K562 (cell line): ENCODE measurements at regions not wholly inside any gene's neighbourhood (a gene's known extent, or its start where the extent isn't known, plus 50 kb on each side); places are given as distances from the start of the nearest gene placed in this dataset.

ENCODE experiments used
- ATAC-seq: fragments of 200-7000 bp; cut with Tn5 transposase; 3 replicates; pipeline ENCODE4 v1.9.1; 2020; ENCODE audit warnings: moderate library complexity
- BruUV-seq: library from RNA; stranded (reverse); fragments of 400-500 nt; replicated peaks from 2 replicates; lab custom pipeline; 2021; lab: Mats Ljungman, UMichigan
- CTCF ChIA-PET: fragments of 300-600 bp; formaldehyde crosslinking; extraction: SDS; loops from one replicate; lab custom pipeline; 2021; ENCODE audit warnings: low intra/inter-chr PET ratio; lab: Yijun Ruan, JAX
- POLR2A ChIA-PET: fragments of 300-600, 350-650 bp; sonication (Branson Sonifier 250); formaldehyde crosslinking; extraction: SDS; loops from one replicate; lab custom pipeline; 2021; ENCODE audit warnings: antibody characterized with exemption, inconsistent platforms; lab: Yijun Ruan, JAX
- DNase-seq, 4 experiments: peaks; one replicate each; pipeline versions ENCODE4 v3.0.0 to v3.0.0-alpha.2; 2011 to 2018; ENCODE audit warnings: low spot score in 3 of 4, mixed read lengths in 3 of 4; ENCODE audit errors: extremely low read depth in 1 of 4
- FAIRE-seq: peaks from 2 replicates; lab custom pipeline; 2011; peaks lifted over from hg19 to GRCh38; lab: Jason Lieb, UNC
- H2AFZ ChIP-seq: 2 replicates; pipeline ENCODE4 v1.6.0; 2011; ENCODE audit warnings: low read depth, low read length, control low read depth, inconsistent platforms
- H3K27ac ChIP-seq: fragments of 200-600 bp; 3 replicates; pipeline ENCODE4 v1.8.0; 2011; ENCODE audit warnings: low read depth, mild to moderate bottlenecking, control low read depth, inconsistent platforms, low read length, moderate library complexity, mixed read lengths; ENCODE audit errors: extremely low read depth
- H3K27me3 ChIP-seq, 2 experiments: fragments of 300-600 bp in 1 of 2; 2 replicates in 1 of 2; 3 replicates in 1 of 2; pipeline versions ENCODE4 v1.6.0 to v1.8.0; 2011; ENCODE audit warnings: inconsistent platforms in 2 of 2, low read length in 2 of 2, mild to moderate bottlenecking in 1 of 2, mixed read lengths in 1 of 2, moderate library complexity in 1 of 2; ENCODE audit not compliant: control insufficient read depth in 2 of 2, insufficient read depth in 2 of 2
- H3K36me3 ChIP-seq: fragments of 300-600 bp; 3 replicates; pipeline ENCODE4 v1.8.0; 2011; ENCODE audit warnings: mild to moderate bottlenecking, low read length, inconsistent platforms; ENCODE audit not compliant: control insufficient read depth, insufficient read depth
- H3K4me1 ChIP-seq, 2 experiments: fragments of 200-600 bp in 1 of 2; replicated peaks in 1 of 2; 2 replicates in 1 of 2; 3 replicates in 1 of 2; pipeline versions ENCODE4 v1.5.1 to v1.8.0; 2011; ENCODE audit warnings: inconsistent platforms in 2 of 2, low read length in 2 of 2, mild to moderate bottlenecking in 1 of 2, mixed read lengths in 1 of 2, moderate library complexity in 1 of 2; ENCODE audit not compliant: control insufficient read depth in 2 of 2, insufficient read depth in 2 of 2
- H3K4me2 ChIP-seq: 2 replicates; pipeline ENCODE4 v1.6.1; 2011; ENCODE audit warnings: low read length, control low read depth, inconsistent platforms, mixed read lengths; ENCODE audit not compliant: insufficient read depth
- H3K4me3 ChIP-seq: fragments of 200-600 bp; sonication (generic), shearing (Covaris generic); 2 replicates; pipeline ENCODE4 v1.5.1; 2016; ENCODE audit warnings: control low read depth, inconsistent platforms
- H3K79me2 ChIP-seq: fragments of 200-600 bp; 3 replicates; pipeline ENCODE4 v1.8.0; 2011; ENCODE audit warnings: low read length, inconsistent platforms; ENCODE audit not compliant: control insufficient read depth, insufficient read depth
- H3K9ac ChIP-seq, 2 experiments: 2 replicates each; pipeline versions ENCODE4 v1.6.0 to v1.6.1; 2011; ENCODE audit warnings: low read depth in 2 of 2, low read length in 2 of 2, control low read depth in 1 of 2, inconsistent platforms in 1 of 2, mild to moderate bottlenecking in 1 of 2, mixed read lengths in 1 of 2; ENCODE audit not compliant: insufficient read depth in 1 of 2
- H3K9me1 ChIP-seq: one replicate; pipeline ENCODE4 v1.6.0; 2011; ENCODE audit warnings: inconsistent platforms, mild to moderate bottlenecking, low read length, moderate library complexity; ENCODE audit not compliant: control insufficient read depth, insufficient read depth
- H3K9me3 ChIP-seq: replicated peaks from 2 replicates; pipeline ENCODE4 v1.5.1; 2011; ENCODE audit warnings: low read depth, low read length, inconsistent platforms; ENCODE audit not compliant: control insufficient read depth, insufficient read depth
- H4K20me1 ChIP-seq: replicated peaks from 2 replicates; pipeline ENCODE4 v1.6.1; 2011; ENCODE audit warnings: low read length, inconsistent platforms, mixed read lengths; ENCODE audit not compliant: control insufficient read depth, insufficient read depth
- EGR1 ChIP-seq: fragments of 450-650 bp; conservative IDR thresholded peaks from 2 replicates; pipeline ENCODE4 v1.6.1; 2017; ENCODE audit warnings: mild to moderate bottlenecking
- GABPA ChIP-seq: fragments of 200-800 bp; sonication (Bioruptor generic); conservative IDR thresholded peaks from 2 replicates; pipeline ENCODE4 v1.6.1; 2016; ENCODE audit warnings: low read depth, missing genetic modification characterization, missing compliant biosample characterization
- GATAD2A ChIP-seq: fragments of 450-650 bp; IDR thresholded peaks from 2 replicates; pipeline ENCODE4 v1.6.1; 2017
- HDAC2 ChIP-seq: fragments of 450-650 bp; IDR thresholded peaks from 2 replicates; pipeline ENCODE4 v1.6.1; 2016; ENCODE audit warnings: mild to moderate bottlenecking
- HDGF ChIP-seq: fragments of 450-650 bp; IDR thresholded peaks from 2 replicates; pipeline ENCODE4 v1.6.1; 2016
- PHF21A ChIP-seq: fragments of 450-650 bp; IDR thresholded peaks from 2 replicates; pipeline ENCODE4 v1.6.1; 2017; ENCODE audit warnings: low read depth, borderline replicate concordance
- REST ChIP-seq, 2 experiments: fragments of 450-650 bp; formaldehyde crosslinking in 1 of 2; IDR thresholded peaks; 2 replicates each; pipeline versions ENCODE4 v1.4.0 to v1.6.1; 2014 to 2020; ENCODE audit warnings: mild to moderate bottlenecking in 2 of 2, borderline replicate concordance in 1 of 2, low read depth in 1 of 2
- ZKSCAN8 ChIP-seq: fragments of 200-800 bp; sonication (Bioruptor generic); IDR thresholded peaks from 2 replicates; pipeline ENCODE4 v1.6.1; 2016; ENCODE audit warnings: missing genetic modification characterization, missing compliant biosample characterization
- ZNF217 ChIP-seq: sonication (generic); formaldehyde crosslinking; IDR thresholded peaks from 2 replicates; pipeline ENCODE4 v1.8.0; 2022; ENCODE audit warnings: mild to moderate bottlenecking, missing genetic modification reagents
- ZNF76 ChIP-seq: fragments of 250-450 bp; sonication (Bioruptor Pico); IDR thresholded peaks from 2 replicates; pipeline ENCODE4 v1.4.0; 2020; ENCODE audit warnings: mild to moderate bottlenecking, moderate library complexity, borderline replicate concordance
- ZSCAN32 ChIP-seq: fragments of 450-650 bp; formaldehyde crosslinking; IDR thresholded peaks from 2 replicates; pipeline ENCODE4 v1.4.0; 2020; ENCODE audit warnings: mild to moderate bottlenecking, moderate library complexity
- WGBS: fragments of 100-300 bp; shearing (Covaris generic); methylation state at CpG from one replicate; pipeline ENCODE4 v1.1.6; 2016; ENCODE audit warnings: low coverage, mixed read lengths; ENCODE audit not compliant: insufficient coverage; ENCODE audit errors: missing lambda C conversion rate; 5-methylcytosine and 5-hydroxymethylcytosine counted together
- in situ Hi-C: fragments of 300-500 bp; cut with MboI; formaldehyde crosslinking; loops from 4 replicates; pipeline ENCODE4 v1.15.0; 2018; ENCODE audit warnings: inconsistent platforms, mixed read lengths
- intact Hi-C: fragments of 100-400 bp; cut with micrococcal nuclease; formaldehyde crosslinking; loops from 2 replicates; pipeline ENCODE4 v1.14.2; 2022

- ATAC-seq (no peak), FAIRE-seq (no peak), DNase-seq (no peak)
- Histone ChIP-seq H3K9ac (no peak overlapping the region), H2AFZ (no peak overlapping the region), H3K27ac (no peak overlapping the region), H3K9me1 (no peaks in the 10 kb centered on the region), H3K79me2 (no peaks in the 10 kb centered on the region), H3K36me3 (no peaks in the 10 kb centered on the region), H3K4me1 (no peaks in the 10 kb centered on the region), H3K4me2 (no peak overlapping the region), H3K4me3 (no peak overlapping the region), H3K27me3 (no peaks in the 10 kb centered on the region), H3K9me3 (no peaks in the 10 kb centered on the region), H4K20me1 (no peaks in the 10 kb centered on the region)
- WGBS, result 0% methylated on average over 3 of the region's 3 CpGs
- no TSS peak for BruUV-seq
- in situ Hi-C loops, result no loop called here
- CTCF ChIA-PET, result no interaction called here
- intact Hi-C loops, result no loop called here
- TF ChIP-seq ZSCAN32 (CRISPR knock-in tag) (no peak), ZNF217 (CRISPR knock-in tag) (no peak), ZNF76 (no peak), PHF21A (no peak), GABPA (tag) (no peak), HDAC2 (no peak), ZKSCAN8 (CRISPR knock-in tag) (no peak), EGR1 (no peak), REST (IDR thresholded peaks at IDR 0.05; ENCODE audit: borderline replicate concordance) (no peak), REST (CRISPR knock-in tag; IDR thresholded peaks at IDR 0.05; ENCODE audit: low read depth) (no peak), HDGF (no peak), GATAD2A (no peak)
- POLR2A ChIA-PET, result no interaction called here
Measured at GRCh38 chr4:32243926-32244325, 1523.8 kb downstream of the PCDH7 start.
